ENCODE measurements at regions not wholly inside any gene's neighbourhood (a gene's known extent, or its start where the extent isn't known, plus 50 kb on each side); places are given as distances from the start of the nearest gene placed in this dataset.

GRCh38 chr13:107457686-107458085, 757.6 kb downstream of the LIG4 start (continued):
- no peak for TF ChIP-seq IRF9 (tag; IDR thresholded peaks at IDR 0.05)
- TF ChIP-seq ARID4B (CRISPR knock-in tag; IDR thresholded peaks at IDR 0.05), result no peak

- H3K36me3 ChIP-seq (ENCODE audit: control insufficient read depth, insufficient read depth, low read length), result no peaks in the 10 kb centered on the region
- in situ Hi-C loops (cut with MboI), result no loop called here
- no peak overlapping the region for H3K4me3 ChIP-seq
- H3K27ac ChIP-seq (ENCODE audit: extremely low read depth, low read depth, low read length), result no peak overlapping the region
- H3K27me3 ChIP-seq (ENCODE audit: control insufficient read depth in 2 of 2, insufficient read depth in 2 of 2, low read length in 2 of 2), result no peaks in the 10 kb centered on the region
- DNase-seq (ENCODE audit: extremely low read depth in 1 of 4, low spot score in 3 of 4) (no peak), FAIRE-seq (no peak), ATAC-seq (no peak)
- H3K9me3 ChIP-seq (replicated peaks; ENCODE audit: control insufficient read depth, insufficient read depth, low read depth, low read length), result no peaks in the 10 kb centered on the region
- H3K79me2 ChIP-seq (ENCODE audit: control insufficient read depth, insufficient read depth, low read length), result no peaks in the 10 kb centered on the region
- 0% methylated on average over 2 of the region's 2 CpGs for WGBS (ENCODE audit: insufficient coverage, low coverage, missing lambda C conversion rate)
- no peaks in the 10 kb centered on the region for H3K4me1 ChIP-seq (replicated peaks in 1 of 2; ENCODE audit: control insufficient read depth in 2 of 2, insufficient read depth in 2 of 2, low read length in 2 of 2)
- H2AFZ ChIP-seq (ENCODE audit: low read depth, low read length), result no peak overlapping the region
- no peak overlapping the region for H3K9ac ChIP-seq (ENCODE audit: insufficient read depth in 1 of 2, low read depth in 2 of 2, low read length in 2 of 2)
- intact Hi-C loops (cut with micrococcal nuclease), result no loop called here
- ChIA-PET POLR2A (no interaction called here), CTCF (ENCODE audit: low intra/inter-chr PET ratio) (no interaction called here)
- no peak overlapping the region for H3K4me2 ChIP-seq (ENCODE audit: insufficient read depth, low read length)
- no peaks in the 10 kb centered on the region for H3K9me1 ChIP-seq (ENCODE audit: control insufficient read depth, insufficient read depth, low read length)
- no TSS peak for BruUV-seq (replicated peaks)
- H4K20me1 ChIP-seq (replicated peaks; ENCODE audit: control insufficient read depth, insufficient read depth, low read length), result no peaks in the 10 kb centered on the region
- TF ChIP-seq PATZ1 (CRISPR knock-in tag; IDR thresholded peaks at IDR 0.05; ENCODE audit: borderline replicate concordance) (no peak), SUPT5H (IDR thresholded peaks at IDR 0.05) (no peak), NEUROD1 (IDR thresholded peaks at IDR 0.05; ENCODE audit: borderline replicate concordance, low read depth, low read length, partially characterized antibody) (no peak), ZNF77 (CRISPR knock-in tag; IDR thresholded peaks at IDR 0.05) (no peak), FOXP4 (CRISPR knock-in tag; IDR thresholded peaks at IDR 0.05; ENCODE audit: borderline replicate concordance) (no peak), PKNOX1 (IDR thresholded peaks at IDR 0.05) (no peak)
Measured at GRCh38 chr13:107456431-107456830, 758.9 kb downstream of the LIG4 start.

All from K562 (cell line).